SK-N-SH (cell line): ENCODE measurements at regions not wholly inside any gene's neighbourhood (a gene's known extent, or its start where the extent isn't known, plus 50 kb on each side); places are given as distances from the start of the nearest gene placed in this dataset.

Experiments used
- EZH2phosphoT487 ChIP-seq: fragments of 200-600 bp; sonication (generic); IDR thresholded peaks from 2 replicates; pipeline ENCODE4 v1.6.1; 2017; ENCODE audit warnings: low read depth, mixed run types, mild to moderate bottlenecking, antibody characterized with exemption, moderate library complexity, borderline replicate concordance
- GATA2 ChIP-seq: sonication (generic); formaldehyde crosslinking; IDR thresholded peaks from 2 replicates; pipeline ENCODE4 v1.5.0; 2020; ENCODE audit warnings: mild to moderate bottlenecking, missing genetic modification reagents
- POLR2AphosphoS5 ChIP-seq: IDR thresholded peaks from 2 replicates; pipeline ENCODE4 v1.6.1; 2012; ENCODE audit warnings: low read depth, low read length

GRCh38 chr6:134468633-134469032, 150.7 kb upstream of the SGK1 start:
- TF ChIP-seq POLR2AphosphoS5 (no peak), EZH2phosphoT487 (no peak), GATA2 (CRISPR knock-in tag) (no peak)
